HTR-8/SVneo (cell line): ENCODE measurements at regions not wholly inside any gene's neighbourhood (a gene's known extent, or its start where the extent isn't known, plus 50 kb on each side); places are given as distances from the start of the nearest gene placed in this dataset.
"Not testable (repeated sequence)": the region's sequence is repeated elsewhere in the genome, so short reads cannot be mapped to it uniquely, and the experiment has no call there.

Source experiments
- DNase-seq: peaks from one replicate; pipeline ENCODE4 v3.0.0; 2011; ENCODE audit warnings: low spot score, mixed read lengths; ENCODE audit not compliant: insufficient read length
- FAIRE-seq: peaks from 2 replicates; lab custom pipeline; 2011; peaks lifted over from hg19 to GRCh38; lab: Jason Lieb, UNC

DNA sequence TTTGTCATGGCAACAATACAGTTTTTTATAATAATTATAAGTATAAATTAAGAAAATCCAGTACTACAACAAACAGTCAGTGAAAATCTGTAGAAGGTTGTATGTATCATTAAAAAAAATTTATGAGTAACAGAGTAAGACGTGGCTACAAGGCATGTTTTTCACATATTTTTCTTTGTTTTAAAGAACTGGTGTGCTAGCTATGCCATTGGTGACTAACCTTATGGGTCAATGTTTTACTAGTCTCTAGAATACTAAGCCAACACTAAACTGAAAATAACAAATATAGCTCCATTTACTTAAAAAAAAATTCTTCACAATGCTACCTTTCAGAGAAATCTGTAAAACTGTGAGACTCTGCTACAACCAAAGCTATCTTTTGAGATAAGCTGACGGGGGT, 261.5 kb downstream of the ADGRL2 start:
- no peak for DNase-seq

GRCh38 chr1:82059959-82060358, 259.2 kb downstream of the ADGRL2 start:
- no peak for FAIRE-seq
- DNase-seq = no peak

More for the DNA sequence above, 261.5 kb downstream of the ADGRL2 start:
- no peak for FAIRE-seq

DNA sequence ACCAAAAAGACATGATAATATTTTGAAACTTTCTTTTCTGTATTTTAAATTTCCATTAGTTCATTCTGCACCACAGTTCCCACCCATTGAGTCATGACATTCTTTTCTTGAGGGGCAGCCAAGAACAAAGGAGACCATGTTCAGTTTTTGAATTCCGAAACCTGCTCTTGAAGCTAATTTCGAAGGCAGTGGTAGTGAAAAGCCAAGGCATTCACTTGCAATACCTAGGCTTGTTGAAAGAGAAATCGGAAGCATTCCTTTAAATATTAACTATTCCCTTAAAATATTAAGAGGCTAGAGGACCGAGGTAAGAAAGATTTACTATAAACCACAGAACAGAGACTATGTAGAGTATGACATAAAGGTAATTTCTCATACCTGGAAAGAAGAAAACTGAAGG, 256.3 kb downstream of the ADGRL2 start:
- DNase-seq = no peak

DNA sequence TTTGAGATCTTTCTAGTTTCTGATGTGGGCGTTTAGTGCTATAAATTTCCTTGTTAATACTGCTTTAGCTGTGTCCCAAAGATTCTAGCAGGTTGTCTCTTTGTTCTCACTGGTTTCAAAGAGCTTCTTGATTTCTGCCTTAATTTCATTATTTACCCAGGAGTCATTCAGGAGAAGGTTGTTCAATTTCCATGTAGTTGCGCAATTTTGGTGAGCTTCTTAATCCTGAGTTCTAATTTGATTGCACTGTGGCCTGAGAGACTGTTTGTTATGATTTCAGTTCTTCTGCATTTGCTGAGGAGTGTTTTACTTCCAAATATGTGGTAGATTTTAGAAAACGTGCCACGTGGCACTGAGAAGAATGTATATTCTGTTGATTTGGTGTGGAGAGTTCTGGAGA, 254.6 kb downstream of the ADGRL2 start:
- DNase-seq, FAIRE-seq: not testable (repeated sequence)

More for the DNA sequence above, 256.3 kb downstream of the ADGRL2 start:
- FAIRE-seq = no peak

- DNase-seq (no peak), FAIRE-seq (no peak)
Observed at GRCh38 chr1:82052563-82052962, 251.8 kb downstream of the ADGRL2 start.

GRCh38 chr1:82048596-82048995, 247.9 kb downstream of the ADGRL2 start:
- no peak for FAIRE-seq
- DNase-seq = no peak

GRCh38 chr1:82045221-82045620, 244.5 kb downstream of the ADGRL2 start:
- no peak for DNase-seq
- FAIRE-seq = no peak

DNA sequence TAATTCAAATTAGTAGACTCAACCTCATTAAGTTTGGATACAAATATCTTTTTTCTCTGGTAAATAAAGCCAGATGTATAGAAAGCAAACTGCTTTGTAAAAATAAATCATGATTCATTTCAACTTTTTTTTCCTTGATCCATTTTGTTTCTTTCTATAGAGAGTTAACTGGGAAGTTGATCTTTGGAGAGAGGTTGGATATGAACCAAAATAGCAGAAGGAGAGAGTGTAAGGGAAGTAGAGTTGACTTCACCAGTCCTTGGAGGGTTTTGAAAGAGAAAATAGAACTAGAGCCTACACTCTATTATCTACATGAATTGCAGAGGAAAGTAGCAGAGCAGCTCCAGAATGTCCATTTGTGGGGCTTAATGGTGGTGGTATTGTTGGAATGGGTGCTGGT, 243.8 kb downstream of the ADGRL2 start:
- no peak for FAIRE-seq
- DNase-seq = no peak

- DNase-seq (no peak), FAIRE-seq (no peak)
Observed at GRCh38 chr1:82044111-82044510, 243.4 kb downstream of the ADGRL2 start.

DNA sequence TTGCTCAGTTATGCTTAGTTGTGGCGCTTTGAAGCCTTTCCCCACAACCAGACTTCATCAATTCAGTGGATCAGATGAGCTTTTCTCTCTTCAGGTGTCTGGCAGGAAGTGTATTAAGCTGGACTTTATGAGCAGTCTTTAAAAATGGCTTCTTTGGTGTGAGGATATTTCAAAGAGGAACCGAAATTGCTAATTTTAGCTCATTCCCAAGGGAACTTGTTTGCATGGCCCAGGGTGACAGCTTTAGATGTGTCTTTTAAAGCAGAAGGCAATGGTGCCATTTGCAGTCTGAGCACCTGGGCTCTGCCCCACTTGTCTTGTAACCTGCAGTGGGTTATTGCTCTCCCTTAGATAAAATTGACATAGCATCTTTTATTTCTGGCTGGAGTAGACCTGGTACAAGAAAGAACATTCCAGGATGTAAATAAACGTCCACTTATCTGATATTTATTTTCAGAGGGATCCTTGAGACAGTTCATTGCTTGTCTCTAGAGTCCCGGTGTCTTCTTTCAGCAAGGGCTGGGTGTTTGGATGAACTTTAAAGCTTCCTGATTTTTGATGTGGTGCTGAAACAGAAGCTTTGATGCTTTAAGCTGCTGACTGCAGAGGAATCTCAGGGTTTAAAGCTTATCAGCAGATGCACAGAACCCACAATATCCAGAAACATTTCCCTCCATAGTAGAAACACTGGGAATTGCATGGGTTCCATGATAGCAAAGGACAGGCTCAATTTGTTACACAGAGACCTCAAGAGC, 241.7 kb downstream of the ADGRL2 start:
- no peak for DNase-seq
- no peak for FAIRE-seq
